IMR-90 (cell line): ENCODE measurements at regions not wholly inside any gene's neighbourhood (a gene's known extent, or its start where the extent isn't known, plus 50 kb on each side); places are given as distances from the start of the nearest gene placed in this dataset.

Experiments
- ATAC-seq: fragments of 200-7000 bp; cut with Tn5 transposase; 2 replicates; pipeline ENCODE4 v1.9.1; 2020; ENCODE audit warnings: low read depth, mild to moderate bottlenecking, moderate library complexity
- BruUV-seq: library from RNA; stranded (reverse); fragments of 400-500 nt; replicated peaks from 2 replicates; lab custom pipeline; 2021; lab: Mats Ljungman, UMichigan
- CTCF ChIA-PET: fragments of 300-600 bp; formaldehyde crosslinking; extraction: SDS; loops from one replicate; lab custom pipeline; 2021; ENCODE audit warnings: antibody characterized with exemption; lab: Yijun Ruan, JAX
- POLR2A ChIA-PET: fragments of 300-600 bp; sonication (Branson Sonifier 250); formaldehyde crosslinking; loops from one replicate; lab custom pipeline; 2022; ENCODE audit warnings: antibody characterized with exemption; ENCODE audit not compliant: unreplicated experiment; lab: Charles Lee
- DNase-seq: peaks from one replicate; pipeline ENCODE4 v3.0.0; 2013
- H2AFZ ChIP-seq: replicated peaks from 2 replicates; pipeline ENCODE3; 2013; ENCODE audit warnings: low read length, mild to moderate bottlenecking; ENCODE audit not compliant: poor library complexity
- H2AK5ac ChIP-seq: 2 replicates; pipeline ENCODE4 v1.6.1; 2013; ENCODE audit warnings: low read depth, low read length, inconsistent platforms
- H2AK9ac ChIP-seq: replicated peaks from 2 replicates; pipeline ENCODE3; 2013; ENCODE audit warnings: mild to moderate bottlenecking, low read depth, low read length, moderate library complexity; ENCODE audit not compliant: poor library complexity
- H2BK120ac ChIP-seq: 2 replicates; pipeline ENCODE4 v1.6.1; 2013; ENCODE audit warnings: low read depth, low read length, inconsistent platforms
- H2BK15ac ChIP-seq: 3 replicates; pipeline ENCODE4 v1.6.1; 2013; ENCODE audit warnings: low read depth, low read length, inconsistent platforms
- H2BK20ac ChIP-seq: 2 replicates; pipeline ENCODE4 v1.6.1; 2013; ENCODE audit warnings: low read depth, mild to moderate bottlenecking, inconsistent platforms, low read length, moderate library complexity
- H2BK5ac ChIP-seq: 2 replicates; pipeline ENCODE4 v1.6.1; 2013; ENCODE audit warnings: mild to moderate bottlenecking, low read depth, low read length, inconsistent platforms; ENCODE audit not compliant: poor library complexity, severe bottlenecking
- H3K14ac ChIP-seq: replicated peaks from 2 replicates; pipeline ENCODE4 v1.6.1; 2013; ENCODE audit warnings: low read depth, low read length, inconsistent platforms
- H3K18ac ChIP-seq: 2 replicates; pipeline ENCODE4 v1.6.1; 2013; ENCODE audit warnings: low read depth, low read length, control low read depth
- H3K23ac ChIP-seq: 2 replicates; pipeline ENCODE4 v1.6.1; 2013; ENCODE audit warnings: low read depth, low read length, inconsistent platforms
- H3K27ac ChIP-seq: 2 replicates; pipeline ENCODE4 v1.5.1; 2013; ENCODE audit warnings: mild to moderate bottlenecking, control low read depth, low read length; ENCODE audit not compliant: insufficient read depth
- H3K27me3 ChIP-seq: 2 replicates; pipeline ENCODE4 v1.6.1; 2013; ENCODE audit warnings: low read length; ENCODE audit not compliant: control insufficient read depth, insufficient read depth
- H3K36me3 ChIP-seq: 2 replicates; pipeline ENCODE4 v1.6.1; 2013; ENCODE audit warnings: low read length, mixed read lengths; ENCODE audit not compliant: control insufficient read depth, insufficient read depth
- H3K4ac ChIP-seq: 2 replicates; pipeline ENCODE4 v1.6.1; 2013; ENCODE audit warnings: low read depth, low read length, inconsistent platforms
- H3K4me1 ChIP-seq: 2 replicates; pipeline ENCODE4 v1.6.1; 2013; ENCODE audit warnings: low read length, mixed read lengths; ENCODE audit not compliant: control insufficient read depth, insufficient read depth
- H3K4me2 ChIP-seq: 2 replicates; pipeline ENCODE4 v1.6.1; 2013; ENCODE audit warnings: low read depth, mild to moderate bottlenecking, control low read depth, low read length, moderate library complexity
- H3K4me3 ChIP-seq: 2 replicates; pipeline ENCODE4 v1.5.1; 2013; ENCODE audit warnings: low read depth, mild to moderate bottlenecking, control low read depth, low read length, moderate library complexity; ENCODE audit not compliant: insufficient read depth
- H3K56ac ChIP-seq: 2 replicates; pipeline ENCODE4 v1.6.1; 2013; ENCODE audit warnings: low read length, inconsistent platforms; ENCODE audit not compliant: insufficient read depth; ENCODE audit errors: extremely low read depth
- H3K79me1 ChIP-seq, 2 experiments: 2 replicates each; pipeline ENCODE4 v1.6.1; 2013; ENCODE audit warnings: low read length in 2 of 2, inconsistent platforms in 1 of 2, low read depth in 1 of 2
- H3K9ac ChIP-seq: 2 replicates; pipeline ENCODE4 v1.6.1; 2013; ENCODE audit warnings: low read depth, low read length, control low read depth
- H3K9me1 ChIP-seq: 2 replicates; pipeline ENCODE4 v1.6.1; 2013; ENCODE audit warnings: low read length, inconsistent platforms; ENCODE audit not compliant: insufficient read depth
- H3K9me3 ChIP-seq: 2 replicates; pipeline ENCODE4 v1.6.1; 2013; ENCODE audit warnings: low read length; ENCODE audit not compliant: control insufficient read depth, insufficient read depth
- H4K20me1 ChIP-seq: 2 replicates; pipeline ENCODE4 v1.6.1; 2013; ENCODE audit warnings: low read length, inconsistent platforms; ENCODE audit not compliant: insufficient read depth
- H4K5ac ChIP-seq: 2 replicates; pipeline ENCODE4 v1.6.1; 2013; ENCODE audit warnings: mild to moderate bottlenecking, low read depth, low read length, control low read depth
- H4K8ac ChIP-seq, 2 experiments: 2 replicates each; pipeline ENCODE4 v1.6.1; 2013; ENCODE audit warnings: low read depth in 2 of 2, low read length in 2 of 2, control low read depth in 1 of 2, inconsistent platforms in 1 of 2
- H4K91ac ChIP-seq: 2 replicates; pipeline ENCODE4 v1.6.1; 2013; ENCODE audit warnings: low read depth, low read length, inconsistent platforms; ENCODE audit not compliant: insufficient read depth
- BHLHE40 ChIP-seq: fragments of 150-350 bp; IDR thresholded peaks from 2 replicates; pipeline ENCODE4 v1.6.1; 2016; ENCODE audit warnings: mild to moderate bottlenecking, low read depth, low read length
- CEBPB ChIP-seq: IDR thresholded peaks from 2 replicates; pipeline ENCODE4 v1.6.1; 2012; ENCODE audit warnings: low read depth, low read length, improper control_type of control experiment
- CHD1 ChIP-seq: IDR thresholded peaks from 2 replicates; pipeline ENCODE4 v1.6.1; 2012; ENCODE audit warnings: low read depth, low read length, improper control_type of control experiment
- CTCF ChIP-seq: conservative IDR thresholded peaks from 2 replicates; pipeline ENCODE4 v1.5.1; 2012; ENCODE audit warnings: mild to moderate bottlenecking, low read depth, low read length, improper control_type of control experiment
- ELK1 ChIP-seq: fragments of 150-350 bp; IDR thresholded peaks from 2 replicates; pipeline ENCODE4 v1.6.1; 2016; ENCODE audit warnings: low read depth, mild to moderate bottlenecking, low read length, moderate library complexity, borderline replicate concordance
- FOS ChIP-seq: fragments of 150-350 bp; IDR thresholded peaks from 2 replicates; pipeline ENCODE4 v1.6.1; 2016; ENCODE audit warnings: low read depth, low read length
- MAFK ChIP-seq: IDR thresholded peaks from 2 replicates; pipeline ENCODE4 v1.6.1; 2012; ENCODE audit warnings: low read depth, low read length, improper control_type of control experiment
- MAZ ChIP-seq: IDR thresholded peaks from 2 replicates; pipeline ENCODE4 v1.6.1; 2012; ENCODE audit warnings: low read depth, mild to moderate bottlenecking, low read length, improper control_type of control experiment, moderate library complexity, borderline replicate concordance
- MXI1 ChIP-seq: IDR thresholded peaks from 2 replicates; pipeline ENCODE4 v1.6.1; 2012; ENCODE audit warnings: low read depth, mild to moderate bottlenecking, low read length, moderate library complexity, borderline replicate concordance
- NFE2L2 ChIP-seq: fragments of 150-350 bp; IDR thresholded peaks from 2 replicates; pipeline ENCODE4 v1.6.1; 2016; ENCODE audit warnings: low read depth, mild to moderate bottlenecking, low read length
- POLR2A ChIP-seq: IDR thresholded peaks from 2 replicates; pipeline ENCODE4 v1.6.1; 2012; ENCODE audit warnings: mild to moderate bottlenecking, low read depth, low read length
- RAD21 ChIP-seq: IDR thresholded peaks from 2 replicates; pipeline ENCODE4 v1.6.1; 2012; ENCODE audit warnings: low read length, improper control_type of control experiment
- RCOR1 ChIP-seq: IDR thresholded peaks from 2 replicates; pipeline ENCODE4 v1.6.1; 2012; ENCODE audit warnings: mild to moderate bottlenecking, low read length, improper control_type of control experiment; ENCODE audit not compliant: insufficient replicate concordance
- RFX5 ChIP-seq: IDR thresholded peaks from 2 replicates; pipeline ENCODE4 v1.8.0; 2012; ENCODE audit warnings: low read depth, mild to moderate bottlenecking, low read length, moderate library complexity
- SMC3 ChIP-seq: fragments of 150-350 bp; IDR thresholded peaks from 2 replicates; pipeline ENCODE4 v1.6.1; 2016; ENCODE audit warnings: low read depth, mild to moderate bottlenecking, antibody characterized with exemption, low read length, moderate library complexity
- USF2 ChIP-seq: fragments of 150-350 bp; IDR thresholded peaks from 2 replicates; pipeline ENCODE4 v1.6.1; 2017; ENCODE audit warnings: mild to moderate bottlenecking, antibody characterized with exemption, low read length, low read depth
- WGBS, 2 experiments: methylation state at CpG; one replicate each; pipeline versions ENCODE4 v1.1.5 to v1.1.7; 2013; ENCODE audit warnings: missing lambda C conversion rate in 2 of 2; ENCODE audit not compliant: insufficient read length in 1 of 2; ENCODE audit errors: extremely low coverage in 2 of 2; 5-methylcytosine and 5-hydroxymethylcytosine counted together
- dilution Hi-C: fragments of 300-500 bp; cut with HindIII; formaldehyde crosslinking; loops from one replicate; pipeline ENCODE4 v1.14.3; 2018; ENCODE audit warnings: low sequenced_read_pairs; ENCODE audit not compliant: unreplicated experiment
- in situ Hi-C: fragments of 300-500 bp; cut with MboI; formaldehyde crosslinking; loops from 3 replicates; pipeline ENCODE4 v1.14.3; 2019; ENCODE audit warnings: low sequenced_read_pairs, inconsistent platforms, mixed read lengths
- intact Hi-C: fragments of 100-400 bp; cut with micrococcal nuclease; formaldehyde crosslinking; loops from 2 replicates; pipeline ENCODE4 v1.10.0; 2022

- H2AK5ac ChIP-seq: no peak overlapping the region
- no CpG with 5 or more reads among the region's 3 CpGs for WGBS, 2 experiments
- no peak overlapping the region for H3K4me3 ChIP-seq
- no peak overlapping the region for H2AFZ ChIP-seq
- H3K36me3 ChIP-seq: no peaks in the 10 kb centered on the region
- no peak for ATAC-seq
- no peak overlapping the region for H3K18ac ChIP-seq
- H3K9me1 ChIP-seq: no peaks in the 10 kb centered on the region
- H3K79me1 ChIP-seq: no peaks in the 10 kb centered on the region
- no peak overlapping the region for H3K4ac ChIP-seq
- H3K9me3 ChIP-seq: no peaks in the 10 kb centered on the region
- H3K9ac ChIP-seq: no peak overlapping the region
- H2AK9ac ChIP-seq: no peak overlapping the region
- H4K91ac ChIP-seq: no peak overlapping the region
- ChIA-PET CTCF (interaction anchor here (0.6 kb wide), 1 partner anchor 600 kb away, joined by 4 read pairs; no protein-coding TSS in a partner anchor), POLR2A (no interaction called here)
- no peaks in the 10 kb centered on the region for H3K27me3 ChIP-seq
- no peak overlapping the region for H2BK15ac ChIP-seq
- no peak overlapping the region for H3K4me2 ChIP-seq
- no peaks in the 10 kb centered on the region for H3K4me1 ChIP-seq
- no peak for DNase-seq
- H3K27ac ChIP-seq: no peak overlapping the region
- TF ChIP-seq RAD21: no peak
- no peak for TF ChIP-seq POLR2A
- no peak for TF ChIP-seq CTCF
- no peak for TF ChIP-seq ELK1
- no peak for TF ChIP-seq RFX5
- TF ChIP-seq SMC3: no peak
- no peak for TF ChIP-seq NFE2L2
- TF ChIP-seq MAZ: no peak
- TF ChIP-seq CHD1: no peak
- no peak for TF ChIP-seq BHLHE40
- TF ChIP-seq MAFK: no peak
- TF ChIP-seq FOS: no peak
- no peak for TF ChIP-seq RCOR1
- no peak for TF ChIP-seq MXI1
- TF ChIP-seq USF2: no peak
- TF ChIP-seq CEBPB: no peak
- no peak overlapping the region for H2BK5ac ChIP-seq
- no peak overlapping the region for H2BK20ac ChIP-seq
- no peak overlapping the region for H2BK120ac ChIP-seq
- dilution Hi-C loops: no loop called here
- intact Hi-C loops: no loop called here
- no peak overlapping the region for H4K8ac ChIP-seq
- H4K5ac ChIP-seq: no peak overlapping the region
- BruUV-seq: no TSS peak
- H3K14ac ChIP-seq: no peak overlapping the region
- no peak overlapping the region for H3K56ac ChIP-seq
- no peak overlapping the region for H3K23ac ChIP-seq
- no peaks in the 10 kb centered on the region for H4K20me1 ChIP-seq
- in situ Hi-C loops: no loop called here
Observed at GRCh38 chr16:64060631-64061030, 1061.2 kb downstream of the CDH11 start.
